SK-N-MC (cell line): ENCODE measurements at regions not wholly inside any gene's neighbourhood (a gene's known extent, or its start where the extent isn't known, plus 50 kb on each side); places are given as distances from the start of the nearest gene placed in this dataset.

Experiments
- DNase-seq: peaks from one replicate; pipeline ENCODE4 v3.0.0-alpha.2; 2011; ENCODE audit warnings: low read depth, low spot score
- H3K27ac ChIP-seq: fragments of 200-600 bp; sonication (generic); 2 replicates; pipeline ENCODE4 v1.5.1; 2016; ENCODE audit warnings: mixed run types
- H3K36me3 ChIP-seq: fragments of 200-600 bp; sonication (generic); 2 replicates; pipeline ENCODE4 v1.6.1; 2017; ENCODE audit warnings: antibody characterized with exemption, low read length, mixed read lengths; ENCODE audit not compliant: insufficient read depth
- H3K4me3 ChIP-seq: fragments of 200-600 bp; sonication (generic); 2 replicates; pipeline ENCODE4 v1.5.1; 2016
- H3K9ac ChIP-seq: fragments of 200-600 bp; sonication (generic); 2 replicates; pipeline ENCODE4 v1.8.0; 2017; ENCODE audit warnings: mixed run types, mixed read lengths; ENCODE audit not compliant: insufficient read length
- H3K9me3 ChIP-seq: fragments of 200-600 bp; sonication (generic); 2 replicates; pipeline ENCODE4 v1.6.1; 2017; ENCODE audit warnings: low read depth, mild to moderate bottlenecking, antibody characterized with exemption, low read length, moderate library complexity, mixed read lengths
- EZH2 ChIP-seq: fragments of 200-600 bp; sonication (generic); IDR thresholded peaks from one replicate; pipeline ENCODE4 v1.6.1; 2017; ENCODE audit warnings: antibody characterized with exemption
- FOXP2 ChIP-seq: optimal IDR thresholded peaks from 2 replicates; pipeline ENCODE3; 2011; ENCODE audit warnings: mild to moderate bottlenecking, moderate library complexity; ENCODE audit not compliant: insufficient read depth; ENCODE audit errors: extremely low read length, control extremely low read depth
- POLR2AphosphoS5 ChIP-seq: IDR thresholded peaks from 2 replicates; pipeline ENCODE4 v1.6.1; 2012; ENCODE audit warnings: mild to moderate bottlenecking, low read depth, low read length, borderline replicate concordance

DNA sequence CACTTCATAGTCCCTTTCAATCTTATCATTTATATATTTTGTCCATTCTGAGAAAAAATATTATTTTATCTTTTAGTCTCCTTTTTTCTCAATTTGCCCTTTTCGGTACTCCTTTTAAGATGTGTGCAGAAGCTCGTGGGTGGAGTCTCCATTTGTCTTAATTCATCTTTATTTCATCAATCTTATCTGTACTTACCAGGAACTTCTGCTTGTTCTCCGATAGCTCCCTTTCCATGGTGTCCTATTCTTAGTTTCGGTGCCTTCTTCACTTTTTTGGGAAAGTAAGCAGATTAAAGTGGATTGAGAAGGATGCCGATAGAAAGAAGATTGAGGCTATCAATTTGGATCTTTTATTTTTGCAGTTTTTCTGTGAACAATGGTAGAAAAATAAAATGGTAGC is 183.4 kb upstream of the PLEKHA5 start:
- H3K36me3 ChIP-seq: no peaks in the 10 kb centered on the region
- H3K9ac ChIP-seq: no peak overlapping the region
- DNase-seq: no peak
- TF ChIP-seq POLR2AphosphoS5 (no peak), FOXP2 (no peak), EZH2 (no peak)
- H3K9me3 ChIP-seq: no peaks in the 10 kb centered on the region
- no peak overlapping the region for H3K4me3 ChIP-seq
- no peak overlapping the region for H3K27ac ChIP-seq

DNA sequence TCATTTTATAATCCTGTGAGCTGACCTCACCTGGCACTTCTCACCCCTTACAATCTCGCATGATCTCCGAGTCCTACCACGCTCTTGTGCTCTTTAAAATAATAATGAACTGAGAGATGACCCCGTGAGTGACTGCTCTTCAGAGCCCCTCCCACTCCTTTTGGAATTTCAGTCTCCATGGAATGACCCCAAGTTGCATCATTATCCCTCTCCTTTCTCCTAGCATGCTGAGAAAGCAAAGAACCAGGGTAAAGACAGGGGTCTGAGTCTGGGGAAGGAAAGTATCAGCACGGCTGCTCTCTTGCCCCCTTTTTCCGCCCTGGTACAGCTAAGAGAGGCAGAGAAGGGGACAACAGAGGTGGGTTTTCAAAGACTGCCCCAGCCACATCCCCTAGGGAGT is 178.3 kb upstream of the PLEKHA5 start:
- TF ChIP-seq EZH2: no peak
- no peak for TF ChIP-seq POLR2AphosphoS5
- no peak for TF ChIP-seq FOXP2
- DNase-seq: no peak
- H3K9ac ChIP-seq: no peak overlapping the region
- no peak overlapping the region for H3K4me3 ChIP-seq
- no peak overlapping the region for H3K27ac ChIP-seq
- no peaks in the 10 kb centered on the region for H3K9me3 ChIP-seq
- no peaks in the 10 kb centered on the region for H3K36me3 ChIP-seq

- Histone ChIP-seq H3K4me3 (no peak overlapping the region), H3K9me3 (no peaks in the 10 kb centered on the region), H3K9ac (no peak overlapping the region), H3K36me3 (no peaks in the 10 kb centered on the region), H3K27ac (no peak overlapping the region)
- no peak for DNase-seq
- no peak for TF ChIP-seq FOXP2
- TF ChIP-seq POLR2AphosphoS5: no peak
- TF ChIP-seq EZH2: no peak
Observed at GRCh38 chr12:18953505-18953904, 176.0 kb upstream of the PLEKHA5 start.

DNA sequence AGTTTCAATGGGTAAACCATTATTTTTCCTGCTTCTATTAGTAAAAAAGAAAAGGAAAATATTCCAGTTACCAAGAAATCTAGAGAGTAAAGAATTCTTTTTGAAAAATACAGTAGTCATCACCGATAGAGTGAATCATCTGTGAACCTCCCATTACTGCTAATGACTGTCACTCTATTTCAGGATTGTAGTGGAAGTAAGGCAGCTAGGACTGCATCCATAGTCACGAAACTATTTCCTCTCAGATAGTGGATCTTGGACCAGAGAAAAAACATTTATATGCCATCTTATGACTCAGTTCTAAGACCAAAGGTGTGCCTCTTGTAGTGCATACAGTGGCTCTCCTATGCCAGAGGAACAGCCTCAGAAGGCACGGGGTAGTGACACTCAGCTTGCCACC is 173.9 kb upstream of the PLEKHA5 start:
- Histone ChIP-seq H3K9ac (no peak overlapping the region), H3K36me3 (no peaks in the 10 kb centered on the region), H3K9me3 (no peaks in the 10 kb centered on the region), H3K27ac (no peak overlapping the region), H3K4me3 (no peak overlapping the region)
- TF ChIP-seq POLR2AphosphoS5 (no peak), FOXP2 (no peak), EZH2 (no peak)
- DNase-seq: no peak

GRCh38 chr12:18965203-18965602 is 164.3 kb upstream of the PLEKHA5 start:
- no peak for DNase-seq

GRCh38 chr12:18966954-18967353 is 162.6 kb upstream of the PLEKHA5 start:
- TF ChIP-seq EZH2: no peak
- no peak for TF ChIP-seq FOXP2
- no peak for TF ChIP-seq POLR2AphosphoS5
- Histone ChIP-seq H3K27ac (no peak overlapping the region), H3K36me3 (no peaks in the 10 kb centered on the region), H3K9ac (no peak overlapping the region), H3K9me3 (no peaks in the 10 kb centered on the region), H3K4me3 (no peak overlapping the region)
- DNase-seq: no peak

More at GRCh38 chr12:18965203-18965602, 164.3 kb upstream of the PLEKHA5 start:
- Histone ChIP-seq H3K9me3 (no peaks in the 10 kb centered on the region), H3K9ac (no peak overlapping the region), H3K4me3 (no peak overlapping the region), H3K36me3 (no peaks in the 10 kb centered on the region), H3K27ac (no peak overlapping the region)
- TF ChIP-seq POLR2AphosphoS5: no peak
- TF ChIP-seq EZH2: no peak
- no peak for TF ChIP-seq FOXP2

GRCh38 chr12:18967814-18968213 is 161.7 kb upstream of the PLEKHA5 start:
- TF ChIP-seq POLR2AphosphoS5 (no peak), FOXP2 (no peak), EZH2 (no peak)
- Histone ChIP-seq H3K36me3 (no peaks in the 10 kb centered on the region), H3K27ac (no peak overlapping the region), H3K9ac (no peak overlapping the region), H3K9me3 (no peaks in the 10 kb centered on the region), H3K4me3 (no peak overlapping the region)
- DNase-seq: no peak

DNA sequence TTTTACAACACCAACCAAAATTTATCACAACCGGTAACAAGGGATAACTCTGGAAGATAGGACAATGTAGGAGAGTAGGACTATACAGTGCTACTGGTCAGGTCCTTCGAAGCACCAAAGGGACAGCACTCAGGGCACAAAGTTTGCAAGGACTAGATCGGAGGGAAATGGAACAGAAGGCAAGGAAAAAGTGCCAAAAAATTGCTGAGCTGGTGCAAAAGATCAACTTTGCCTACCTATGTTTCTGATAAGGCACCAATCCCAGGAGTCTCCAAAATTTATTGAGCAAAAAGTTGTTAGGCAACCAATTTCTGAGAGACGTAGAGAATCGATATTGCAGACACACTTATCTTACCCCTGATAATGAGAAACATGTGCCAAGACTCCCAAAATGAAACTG is 160.0 kb upstream of the PLEKHA5 start:
- no peak for DNase-seq
- Histone ChIP-seq H3K9ac (no peak overlapping the region), H3K9me3 (no peaks in the 10 kb centered on the region), H3K27ac (no peak overlapping the region), H3K36me3 (no peaks in the 10 kb centered on the region), H3K4me3 (no peak overlapping the region)
- no peak for TF ChIP-seq EZH2
- no peak for TF ChIP-seq FOXP2
- TF ChIP-seq POLR2AphosphoS5: no peak

DNA sequence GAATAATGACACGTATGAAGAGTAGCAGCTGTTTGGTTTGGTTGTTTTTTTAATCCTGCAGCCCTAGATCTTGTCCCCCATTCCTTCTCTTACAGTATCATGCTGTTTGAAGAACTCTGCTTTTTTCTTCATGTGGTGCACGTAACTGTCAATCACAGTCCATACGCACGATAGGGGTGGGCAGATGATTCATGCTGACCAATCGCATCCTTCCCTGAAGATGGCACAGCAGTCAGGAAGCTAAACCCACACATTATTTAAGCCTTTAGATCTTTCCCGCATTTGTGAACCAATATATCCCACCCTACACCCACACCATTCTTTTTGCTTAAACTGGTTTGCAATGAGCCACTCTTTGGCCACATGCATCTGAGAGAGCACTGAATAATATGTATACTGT is 158.9 kb upstream of the PLEKHA5 start:
- Histone ChIP-seq H3K9me3 (no peaks in the 10 kb centered on the region), H3K4me3 (no peak overlapping the region), H3K9ac (no peak overlapping the region), H3K27ac (no peak overlapping the region), H3K36me3 (no peaks in the 10 kb centered on the region)
- no peak for TF ChIP-seq POLR2AphosphoS5
- TF ChIP-seq EZH2: no peak
- no peak for TF ChIP-seq FOXP2
- no peak for DNase-seq
